ENCODE measurements at regions not wholly inside any gene's neighbourhood (a gene's known extent, or its start where the extent isn't known, plus 50 kb on each side); places are given as distances from the start of the nearest gene placed in this dataset.

DNA sequence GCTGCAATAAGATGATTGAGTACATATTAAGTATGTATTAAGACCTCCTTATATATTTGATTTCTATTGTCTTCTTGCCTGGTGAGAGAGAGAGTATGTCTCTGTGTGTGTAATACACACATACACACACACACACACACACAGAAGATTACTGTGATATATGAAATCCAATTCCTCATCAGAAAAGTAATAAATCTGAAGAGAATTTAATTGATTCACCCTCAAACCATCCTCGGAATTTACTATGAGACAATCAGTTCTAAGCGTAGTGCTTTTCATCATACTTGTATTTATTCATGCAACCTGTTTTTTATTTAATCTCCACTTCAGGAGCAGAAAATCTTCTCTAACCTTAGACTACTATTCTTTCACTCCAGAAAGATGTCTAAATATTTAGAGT, 62.3 kb upstream of the TLL1 start:
- TF ChIP-seq EZH2 (IDR thresholded peaks at IDR 0.05; ENCODE audit: borderline replicate concordance, low read length): no peak
- TF ChIP-seq, protein P1, sequence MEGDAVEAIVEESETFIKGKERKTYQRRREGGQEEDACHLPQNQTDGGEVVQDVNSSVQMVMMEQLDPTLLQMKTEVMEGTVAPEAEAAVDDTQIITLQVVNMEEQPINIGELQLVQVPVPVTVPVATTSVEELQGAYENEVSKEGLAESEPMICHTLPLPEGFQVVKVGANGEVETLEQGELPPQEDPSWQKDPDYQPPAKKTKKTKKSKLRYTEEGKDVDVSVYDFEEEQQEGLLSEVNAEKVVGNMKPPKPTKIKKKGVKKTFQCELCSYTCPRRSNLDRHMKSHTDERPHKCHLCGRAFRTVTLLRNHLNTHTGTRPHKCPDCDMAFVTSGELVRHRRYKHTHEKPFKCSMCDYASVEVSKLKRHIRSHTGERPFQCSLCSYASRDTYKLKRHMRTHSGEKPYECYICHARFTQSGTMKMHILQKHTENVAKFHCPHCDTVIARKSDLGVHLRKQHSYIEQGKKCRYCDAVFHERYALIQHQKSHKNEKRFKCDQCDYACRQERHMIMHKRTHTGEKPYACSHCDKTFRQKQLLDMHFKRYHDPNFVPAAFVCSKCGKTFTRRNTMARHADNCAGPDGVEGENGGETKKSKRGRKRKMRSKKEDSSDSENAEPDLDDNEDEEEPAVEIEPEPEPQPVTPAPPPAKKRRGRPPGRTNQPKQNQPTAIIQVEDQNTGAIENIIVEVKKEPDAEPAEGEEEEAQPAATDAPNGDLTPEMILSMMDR (IDR thresholded peaks at IDR 0.05; ENCODE audit: low read length): no peak
